KBM-7 (cell line): ENCODE measurements at regions not wholly inside any gene's neighbourhood (a gene's known extent, or its start where the extent isn't known, plus 50 kb on each side); places are given as distances from the start of the nearest gene placed in this dataset.
"Not testable (repeated sequence)": the region's sequence is repeated elsewhere in the genome, so short reads cannot be mapped to it uniquely, and the experiment has no call there.

ENCODE experiments used
- DNase-seq: peaks from one replicate; pipeline ENCODE4 v3.0.0-alpha.2; 2015
- in situ Hi-C: fragments of 300-500 bp; cut with MboI; formaldehyde crosslinking; loops from 2 replicates; pipeline ENCODE4 v1.14.3; 2020; ENCODE audit warnings: low sequenced_read_pairs, low pct_unique_long_range_greater_than_20kb, mixed read lengths

- no peak for DNase-seq
- in situ Hi-C loops = no loop called here
Observed at GRCh38 chrX:40530509-40530908, 50.3 kb upstream of the ATP6AP2 start.

GRCh38 chrX:40527543-40527942 is 53.2 kb upstream of the ATP6AP2 start:
- DNase-seq = no peak
- in situ Hi-C loops = no loop called here

- in situ Hi-C loops = no loop called here
- no peak for DNase-seq
Observed at GRCh38 chrX:40526412-40526811, 54.4 kb upstream of the ATP6AP2 start.

- in situ Hi-C loops = not testable (repeated sequence)
Observed at GRCh38 chrX:40525901-40526300, 54.9 kb upstream of the ATP6AP2 start.

GRCh38 chrX:40524423-40524822 is 56.3 kb upstream of the ATP6AP2 start:
- no peak for DNase-seq
- in situ Hi-C loops = no loop called here

More at GRCh38 chrX:40525901-40526300, 54.9 kb upstream of the ATP6AP2 start:
- not testable (repeated sequence) for DNase-seq

GRCh38 chrX:40523852-40524251 is 56.9 kb upstream of the ATP6AP2 start:
- DNase-seq = no peak
- in situ Hi-C loops = no loop called here

GRCh38 chrX:40521868-40522450 is 58.8 kb upstream of the ATP6AP2 start:
- in situ Hi-C loops = no loop called here
- DNase-seq = no peak

GRCh38 chrX:40514376-40514775 is 66.4 kb upstream of the ATP6AP2 start:
- in situ Hi-C loops = no loop called here
- DNase-seq = no peak

- in situ Hi-C loops = no loop called here
- no peak for DNase-seq
Observed at GRCh38 chrX:40513835-40514234, 66.9 kb upstream of the ATP6AP2 start.

GRCh38 chrX:40513012-40513411 is 67.8 kb upstream of the ATP6AP2 start:
- in situ Hi-C loops = no loop called here
- no peak for DNase-seq

- DNase-seq = no peak
- in situ Hi-C loops = no loop called here
Observed at GRCh38 chrX:40511258-40511657, 69.5 kb upstream of the ATP6AP2 start.

GRCh38 chrX:40508560-40508959 is 72.2 kb upstream of the ATP6AP2 start:
- DNase-seq = no peak
- in situ Hi-C loops = no loop called here

GRCh38 chrX:40506201-40506985 is 74.4 kb upstream of the ATP6AP2 start:
- DNase-seq = no peak
- in situ Hi-C loops = no loop called here

- in situ Hi-C loops = no loop called here
- no peak for DNase-seq
Observed at GRCh38 chrX:40504801-40505605, 75.8 kb upstream of the ATP6AP2 start.

GRCh38 chrX:40503094-40503493 is 77.7 kb upstream of the ATP6AP2 start:
- in situ Hi-C loops = no loop called here
- no peak for DNase-seq

- DNase-seq = no peak
- in situ Hi-C loops = no loop called here
Observed at GRCh38 chrX:40502688-40503087, 78.1 kb upstream of the ATP6AP2 start.

GRCh38 chrX:40501164-40501855 is 79.5 kb upstream of the ATP6AP2 start:
- DNase-seq = no peak
- in situ Hi-C loops = no loop called here

- in situ Hi-C loops = no loop called here
- DNase-seq = no peak
Observed at GRCh38 chrX:40496728-40497127, 84.0 kb upstream of the ATP6AP2 start.

- in situ Hi-C loops = no loop called here
Observed at GRCh38 chrX:40495659-40496058, 85.1 kb upstream of the ATP6AP2 start.

GRCh38 chrX:40494005-40494404 is 86.8 kb upstream of the ATP6AP2 start:
- no peak for DNase-seq
- in situ Hi-C loops = no loop called here

More at GRCh38 chrX:40495659-40496058, 85.1 kb upstream of the ATP6AP2 start:
- DNase-seq = no peak
